ENCODE measurements at regions not wholly inside any gene's neighbourhood (a gene's known extent, or its start where the extent isn't known, plus 50 kb on each side); places are given as distances from the start of the nearest gene placed in this dataset.

DNA sequence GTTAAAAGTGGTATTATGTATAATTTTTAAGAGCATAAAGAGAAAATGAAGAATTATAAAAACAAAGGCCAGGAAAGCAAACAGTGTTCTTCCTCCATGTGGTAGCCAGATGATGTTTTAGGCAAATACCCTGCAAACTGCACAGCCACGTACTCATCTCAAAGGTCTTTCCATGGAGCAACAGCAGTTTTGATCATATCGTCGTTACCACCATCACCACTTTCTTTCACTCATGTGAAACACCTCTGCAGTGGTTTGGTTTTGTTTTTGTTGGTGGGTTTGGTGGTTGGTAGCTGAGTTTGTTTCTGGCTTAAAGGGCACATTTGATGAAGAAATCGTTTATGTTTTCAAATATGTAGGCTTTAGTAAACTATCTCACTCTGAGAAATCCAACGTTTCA, 229.9 kb upstream of the AMELY start:
- TF ChIP-seq, protein P1, sequence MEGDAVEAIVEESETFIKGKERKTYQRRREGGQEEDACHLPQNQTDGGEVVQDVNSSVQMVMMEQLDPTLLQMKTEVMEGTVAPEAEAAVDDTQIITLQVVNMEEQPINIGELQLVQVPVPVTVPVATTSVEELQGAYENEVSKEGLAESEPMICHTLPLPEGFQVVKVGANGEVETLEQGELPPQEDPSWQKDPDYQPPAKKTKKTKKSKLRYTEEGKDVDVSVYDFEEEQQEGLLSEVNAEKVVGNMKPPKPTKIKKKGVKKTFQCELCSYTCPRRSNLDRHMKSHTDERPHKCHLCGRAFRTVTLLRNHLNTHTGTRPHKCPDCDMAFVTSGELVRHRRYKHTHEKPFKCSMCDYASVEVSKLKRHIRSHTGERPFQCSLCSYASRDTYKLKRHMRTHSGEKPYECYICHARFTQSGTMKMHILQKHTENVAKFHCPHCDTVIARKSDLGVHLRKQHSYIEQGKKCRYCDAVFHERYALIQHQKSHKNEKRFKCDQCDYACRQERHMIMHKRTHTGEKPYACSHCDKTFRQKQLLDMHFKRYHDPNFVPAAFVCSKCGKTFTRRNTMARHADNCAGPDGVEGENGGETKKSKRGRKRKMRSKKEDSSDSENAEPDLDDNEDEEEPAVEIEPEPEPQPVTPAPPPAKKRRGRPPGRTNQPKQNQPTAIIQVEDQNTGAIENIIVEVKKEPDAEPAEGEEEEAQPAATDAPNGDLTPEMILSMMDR (IDR thresholded peaks at IDR 0.05; ENCODE audit: low read depth, low read length, missing control alignments): no peak
- H3K4me3 ChIP-seq (replicated peaks; ENCODE audit: low read depth, low read length): no peak overlapping the region
- no peak for DNase-seq (ENCODE audit: extremely low read depth, low read depth)
